ENCODE measurements at regions not wholly inside any gene's neighbourhood (a gene's known extent, or its start where the extent isn't known, plus 50 kb on each side); places are given as distances from the start of the nearest gene placed in this dataset.

GRCh38 chr1:98102345-98103030, 181.7 kb upstream of the DPYD start:
- no peaks in the 10 kb centered on the region for H3K9me3 ChIP-seq (ENCODE audit: low read depth)
- H3K27ac ChIP-seq, result no peak overlapping the region
- TF ChIP-seq CTCF (IDR thresholded peaks at IDR 0.05; ENCODE audit: low read depth, low read length), result no peak
- H3K4me1 ChIP-seq (ENCODE audit: low read depth), result no peaks in the 10 kb centered on the region
- H3K27me3 ChIP-seq, result no peaks in the 10 kb centered on the region
- peak in 1 of 2 donors; percentile 69 for DNase-seq (ENCODE audit: low read depth in 1 of 2, low spot score in 1 of 2)
- no peaks in the 10 kb centered on the region for H3K36me3 ChIP-seq
- no peak overlapping the region for H3K4me3 ChIP-seq

- no peak for DNase-seq (ENCODE audit: low read depth in 1 of 2, low spot score in 1 of 2)
These were observed 180.5 kb upstream of the DPYD start for GRCh38 chr1:98101364-98101763.

GRCh38 chr1:98099501-98099900, 178.7 kb upstream of the DPYD start:
- no peaks in the 10 kb centered on the region for H3K27me3 ChIP-seq
- no peak overlapping the region for H3K27ac ChIP-seq
- TF ChIP-seq CTCF (IDR thresholded peaks at IDR 0.05; ENCODE audit: low read depth, low read length), result no peak
- no peaks in the 10 kb centered on the region for H3K4me1 ChIP-seq (ENCODE audit: low read depth)
- no peak overlapping the region for H3K4me3 ChIP-seq
- DNase-seq (ENCODE audit: low read depth in 1 of 2, low spot score in 1 of 2), result no peak
- no peaks in the 10 kb centered on the region for H3K9me3 ChIP-seq (ENCODE audit: low read depth)
- H3K36me3 ChIP-seq, result no peaks in the 10 kb centered on the region

More at GRCh38 chr1:98101364-98101763, 180.5 kb upstream of the DPYD start:
- Histone ChIP-seq H3K27me3 (no peaks in the 10 kb centered on the region), H3K36me3 (no peaks in the 10 kb centered on the region), H3K4me3 (no peak overlapping the region), H3K27ac (no peak overlapping the region), H3K4me1 (ENCODE audit: low read depth) (no peaks in the 10 kb centered on the region), H3K9me3 (ENCODE audit: low read depth) (no peaks in the 10 kb centered on the region)
- no peak for TF ChIP-seq CTCF (IDR thresholded peaks at IDR 0.05; ENCODE audit: low read depth, low read length)

DNA sequence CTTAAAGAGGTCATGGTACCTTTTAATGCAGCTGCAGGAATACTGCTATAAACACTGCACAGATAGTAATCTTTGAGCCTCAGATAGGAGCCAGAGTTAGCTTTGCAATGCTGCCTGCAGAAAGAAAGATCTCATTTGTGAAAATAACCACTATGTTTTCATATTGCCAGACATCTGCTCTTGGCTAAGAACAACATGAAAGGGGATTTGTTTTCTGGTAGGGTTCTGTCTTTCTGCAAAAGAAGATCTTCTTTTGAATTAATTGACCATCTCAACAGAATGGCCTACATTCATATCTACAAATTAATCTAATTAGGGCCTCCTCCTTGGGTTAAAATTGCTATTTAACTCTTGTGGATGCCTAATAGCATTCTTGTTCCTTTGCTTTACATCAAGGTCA, 177.6 kb upstream of the DPYD start:
- Histone ChIP-seq H3K36me3 (no peaks in the 10 kb centered on the region), H3K27ac (no peak overlapping the region), H3K9me3 (ENCODE audit: low read depth) (no peaks in the 10 kb centered on the region), H3K4me3 (no peak overlapping the region), H3K4me1 (ENCODE audit: low read depth) (no peaks in the 10 kb centered on the region), H3K27me3 (no peaks in the 10 kb centered on the region)
- no peak for TF ChIP-seq CTCF (IDR thresholded peaks at IDR 0.05; ENCODE audit: low read depth, low read length)
- no peak for DNase-seq (ENCODE audit: low read depth in 1 of 2, low spot score in 1 of 2)

- DNase-seq (ENCODE audit: low read depth in 1 of 2, low spot score in 1 of 2), result no peak
- Histone ChIP-seq H3K4me3 (no peak overlapping the region), H3K9me3 (ENCODE audit: low read depth) (no peaks in the 10 kb centered on the region), H3K4me1 (ENCODE audit: low read depth) (no peaks in the 10 kb centered on the region), H3K36me3 (no peaks in the 10 kb centered on the region), H3K27me3 (no peaks in the 10 kb centered on the region), H3K27ac (no peak overlapping the region)
- TF ChIP-seq CTCF (IDR thresholded peaks at IDR 0.05; ENCODE audit: low read depth, low read length), result no peak
These were observed 169.5 kb upstream of the DPYD start for GRCh38 chr1:98090351-98090750.

Data from cardiac muscle cell (in vitro differentiated cells and primary cell).